HG03095 (cell line): ENCODE measurements at regions not wholly inside any gene's neighbourhood (a gene's known extent, or its start where the extent isn't known, plus 50 kb on each side); places are given as distances from the start of the nearest gene placed in this dataset.
"Not testable (repeated sequence)": the region's sequence is repeated elsewhere in the genome, so short reads cannot be mapped to it uniquely, and the experiment has no call there.

Experiments used
- ATAC-seq: cut with Tn5 transposase; IDR thresholded peaks from one replicate; pipeline ENCODE4 v1.9.1; 2021; ENCODE audit warnings: moderate library complexity; ENCODE audit not compliant: unreplicated experiment

- no peak for ATAC-seq
Observed at GRCh38 chr13:78876915-78877549, 218.1 kb upstream of the OBI1 start.

GRCh38 chr13:78875792-78876580 lies 217.0 kb upstream of the OBI1 start:
- no peak for ATAC-seq

GRCh38 chr13:78868991-78869390 lies 210.0 kb upstream of the OBI1 start:
- no peak for ATAC-seq

- no peak for ATAC-seq
Observed at GRCh38 chr13:78867655-78868054, 208.7 kb upstream of the OBI1 start.

DNA sequence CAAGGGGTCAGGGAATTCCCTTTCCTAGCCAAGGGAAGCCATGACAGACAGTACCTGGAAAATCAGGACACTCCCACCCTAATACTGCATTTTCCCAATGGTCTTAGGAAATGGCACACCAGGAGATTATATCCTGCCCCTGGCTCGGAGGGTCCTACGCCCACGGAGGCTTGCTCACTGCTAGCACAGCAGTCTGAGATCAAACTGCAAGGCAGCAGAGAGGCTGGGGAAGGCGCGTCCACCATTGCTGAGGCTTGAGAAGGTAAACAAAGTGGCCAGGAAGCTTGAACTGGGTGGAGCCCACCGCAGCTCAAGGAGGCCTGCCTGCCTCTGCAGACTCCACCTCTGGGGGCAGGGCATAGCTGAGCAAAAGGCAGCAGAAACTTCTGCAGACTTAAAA lies 207.1 kb upstream of the OBI1 start:
- ATAC-seq, result not testable (repeated sequence)

DNA sequence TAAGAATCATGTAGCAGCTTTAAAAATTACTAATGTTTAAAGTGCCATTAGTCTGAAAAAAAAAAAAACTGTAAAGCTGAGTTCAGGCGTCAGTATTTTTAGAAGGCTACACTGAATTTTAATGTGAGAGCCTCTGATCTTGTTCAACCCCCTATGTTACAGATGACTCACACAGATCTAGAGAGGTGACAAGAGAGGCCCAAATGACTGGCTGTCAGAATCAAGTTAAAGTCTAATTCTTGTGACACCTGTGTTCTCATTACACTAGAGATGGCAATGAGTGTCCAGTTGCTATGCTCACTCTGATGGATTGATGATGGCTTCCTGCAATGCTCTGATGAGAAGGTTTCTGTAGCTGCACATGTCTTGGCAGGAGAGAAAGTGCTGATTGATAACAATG lies 203.5 kb upstream of the OBI1 start:
- no peak for ATAC-seq

- no peak for ATAC-seq
Observed at GRCh38 chr13:78852709-78853108, 193.8 kb upstream of the OBI1 start.

- no peak for ATAC-seq
Observed at GRCh38 chr13:78845656-78846365, 186.9 kb upstream of the OBI1 start.

GRCh38 chr13:78844106-78844505 lies 185.2 kb upstream of the OBI1 start:
- no peak for ATAC-seq

DNA sequence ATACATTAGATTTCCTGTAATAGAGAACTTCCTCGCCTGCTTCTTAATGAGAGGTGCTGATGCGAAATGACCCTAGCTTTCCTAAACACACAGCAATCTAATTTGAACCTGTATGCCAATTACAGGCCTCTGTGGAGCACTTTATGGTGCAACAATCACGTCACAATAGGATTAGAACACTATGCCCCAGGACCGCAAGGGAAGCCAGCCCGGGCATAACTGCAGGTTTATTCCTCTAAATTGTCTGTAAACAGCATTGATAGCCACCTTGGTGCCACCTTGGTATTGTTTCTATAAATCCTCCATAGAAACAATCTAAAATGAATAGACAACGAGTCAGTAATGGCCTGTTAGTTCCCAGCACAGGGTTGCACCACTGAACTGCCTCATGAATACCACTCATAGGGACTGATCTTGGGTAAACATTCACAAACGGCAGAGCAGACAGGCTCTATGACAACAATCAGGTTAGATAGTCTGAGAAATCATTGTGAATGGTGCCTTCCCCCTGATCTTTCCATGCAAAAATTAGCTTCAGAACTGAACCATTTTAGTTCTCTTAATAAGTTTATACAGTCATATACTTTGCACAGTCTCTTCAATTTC lies 182.5 kb upstream of the OBI1 start:
- no peak for ATAC-seq

- no peak for ATAC-seq
Observed at GRCh38 chr13:78836238-78836784, 177.4 kb upstream of the OBI1 start.

GRCh38 chr13:78832461-78832860 lies 173.5 kb upstream of the OBI1 start:
- no peak for ATAC-seq

- ATAC-seq, result no peak
Observed at GRCh38 chr13:78830508-78830907, 171.6 kb upstream of the OBI1 start.

DNA sequence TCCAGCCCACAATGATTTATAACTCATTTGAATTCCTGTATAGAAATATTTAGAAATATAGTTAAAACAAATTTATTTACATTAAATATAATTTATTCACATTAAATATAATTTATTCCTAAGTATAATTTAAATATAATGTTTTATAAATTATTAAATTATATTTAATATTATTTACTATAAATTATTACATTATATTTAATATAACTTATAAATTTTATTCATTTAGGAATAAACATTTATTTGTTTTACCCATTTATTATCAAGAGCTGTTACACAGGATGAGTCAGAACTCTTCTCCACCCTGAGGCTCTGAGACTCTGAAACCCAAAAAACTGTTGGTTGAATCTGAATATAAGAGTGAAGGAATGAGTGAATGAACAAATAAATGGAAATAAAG lies 170.9 kb upstream of the OBI1 start:
- ATAC-seq, result no peak

DNA sequence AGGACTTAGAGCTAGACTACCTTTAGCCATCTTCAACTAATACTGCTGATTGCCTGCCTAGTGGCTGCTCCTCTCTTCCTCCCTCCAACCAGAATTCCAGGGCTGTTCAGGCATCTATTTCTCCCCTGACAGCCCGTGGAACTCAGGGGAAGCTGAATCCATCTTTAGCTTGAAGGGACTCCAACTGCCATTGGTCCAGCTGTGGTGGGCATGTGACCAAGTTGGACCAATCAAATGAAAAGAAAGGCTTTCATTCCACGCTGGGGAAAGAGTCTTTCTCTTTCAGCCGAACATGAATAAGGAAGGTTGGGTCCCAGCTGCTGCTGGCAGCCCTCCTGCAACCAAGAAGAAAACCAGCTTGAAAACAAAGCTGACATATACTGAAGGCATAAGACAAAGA lies 168.5 kb upstream of the OBI1 start:
- ATAC-seq, result no peak

GRCh38 chr13:78826936-78827335 lies 168.0 kb upstream of the OBI1 start:
- ATAC-seq, result no peak

GRCh38 chr13:78826312-78826711 lies 167.4 kb upstream of the OBI1 start:
- ATAC-seq, result no peak

DNA sequence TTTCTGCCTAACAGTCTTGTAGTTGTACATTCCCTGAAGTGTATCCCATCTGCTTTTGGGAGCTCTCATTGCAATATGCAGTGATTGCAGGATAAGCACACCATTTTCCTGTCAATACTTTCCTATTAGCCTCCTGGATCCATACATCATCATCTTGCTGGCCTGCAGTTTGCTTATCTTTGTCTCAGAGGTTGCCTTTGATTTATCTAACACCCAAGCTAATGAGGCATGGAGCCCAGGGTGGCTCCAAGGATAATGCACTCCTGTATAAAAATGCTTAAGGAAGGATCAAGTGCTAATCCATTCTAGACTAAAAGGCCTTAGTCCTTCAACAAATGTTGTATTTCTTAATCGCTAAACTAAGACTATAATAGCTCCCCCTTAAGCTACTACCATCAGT lies 161.6 kb upstream of the OBI1 start:
- no peak for ATAC-seq

DNA sequence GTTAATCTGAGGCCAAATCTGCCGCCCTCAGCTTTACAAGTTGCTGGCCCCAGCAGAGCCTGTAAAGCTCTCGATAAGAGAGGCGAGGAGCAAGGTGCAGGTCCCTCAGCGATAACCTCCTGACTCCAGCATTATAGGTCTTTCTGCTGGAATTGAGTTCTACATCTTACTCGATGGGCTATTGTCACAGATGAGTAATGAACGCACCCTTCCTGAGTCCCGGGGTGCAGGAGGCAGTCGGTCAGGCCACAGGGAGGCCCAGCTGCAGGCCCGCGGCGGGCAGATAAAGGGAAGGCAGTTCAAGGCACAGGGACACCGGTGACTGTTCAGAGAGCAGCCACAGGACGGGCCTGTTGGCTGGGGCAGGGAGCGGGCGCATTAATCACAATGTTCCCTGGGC lies 157.6 kb upstream of the OBI1 start:
- ATAC-seq, result no peak

GRCh38 chr13:78816154-78816553 lies 157.2 kb upstream of the OBI1 start:
- no peak for ATAC-seq

GRCh38 chr13:78806457-78806856 lies 147.5 kb upstream of the OBI1 start:
- ATAC-seq, result no peak
